ENCODE measurements at regions not wholly inside any gene's neighbourhood (a gene's known extent, or its start where the extent isn't known, plus 50 kb on each side); places are given as distances from the start of the nearest gene placed in this dataset.

DNA sequence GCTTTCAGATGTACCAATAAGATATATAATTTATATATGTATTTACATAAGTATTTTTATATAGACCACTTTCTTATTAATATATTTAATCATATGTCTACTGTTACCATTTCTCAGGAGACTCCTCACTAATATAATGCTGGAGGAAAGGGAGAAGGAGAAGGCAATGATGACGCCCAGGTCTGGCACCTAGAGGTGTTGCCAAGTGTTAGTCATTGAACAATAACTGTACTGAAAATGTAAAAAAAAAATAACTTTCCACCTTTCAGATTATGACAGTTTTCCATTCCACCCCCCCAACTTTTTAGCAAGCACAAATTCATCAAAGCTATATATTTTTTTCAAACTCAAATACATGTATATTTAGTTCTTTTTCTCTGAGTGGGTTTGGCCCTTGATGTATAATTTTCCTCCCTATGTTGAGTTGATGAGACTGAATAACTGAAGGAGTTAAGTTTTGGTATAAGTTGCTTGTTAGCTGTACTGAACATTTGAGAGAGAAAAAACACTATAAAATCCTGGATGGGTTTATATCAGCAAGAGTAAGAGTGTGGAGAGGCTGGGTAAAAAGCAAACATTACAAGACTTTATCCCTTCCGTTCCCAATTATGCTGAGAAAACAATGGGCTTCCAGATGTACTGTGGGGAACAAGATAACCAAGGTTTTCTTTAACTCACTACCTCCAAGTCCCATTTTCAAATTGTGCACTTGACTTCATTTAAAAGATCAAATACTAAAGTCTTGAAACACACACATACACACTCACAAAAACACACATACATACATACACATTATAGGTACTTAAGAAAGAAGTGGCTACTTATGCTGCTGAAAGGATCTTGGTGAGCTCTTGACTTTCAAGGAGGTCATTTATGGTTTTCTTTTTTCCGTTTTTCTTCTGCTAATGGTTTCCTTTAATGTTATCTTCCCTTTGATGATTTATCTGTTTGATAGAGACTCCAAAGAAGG, 142.8 kb upstream of the IFNE start:
- TF ChIP-seq RXRA (IDR thresholded peaks at IDR 0.05) (no peak), JUND (IDR thresholded peaks at IDR 0.05) (no peak), YY1 (IDR thresholded peaks at IDR 0.05) (no peak), TAF1 (conservative IDR thresholded peaks at IDR 0.05) (no peak), GABPA (IDR thresholded peaks at IDR 0.05 in 1 of 2, conservative IDR thresholded peaks at IDR 0.05 in 1 of 2) (no peak), RAD21 (IDR thresholded peaks at IDR 0.05) (no peak), HNF4A (conservative IDR thresholded peaks at IDR 0.05) (no peak), SP1 (IDR thresholded peaks at IDR 0.05) (no peak), FOXA1 (IDR thresholded peaks at IDR 0.05) (no peak)
- TF ChIP-seq, protein P1, sequence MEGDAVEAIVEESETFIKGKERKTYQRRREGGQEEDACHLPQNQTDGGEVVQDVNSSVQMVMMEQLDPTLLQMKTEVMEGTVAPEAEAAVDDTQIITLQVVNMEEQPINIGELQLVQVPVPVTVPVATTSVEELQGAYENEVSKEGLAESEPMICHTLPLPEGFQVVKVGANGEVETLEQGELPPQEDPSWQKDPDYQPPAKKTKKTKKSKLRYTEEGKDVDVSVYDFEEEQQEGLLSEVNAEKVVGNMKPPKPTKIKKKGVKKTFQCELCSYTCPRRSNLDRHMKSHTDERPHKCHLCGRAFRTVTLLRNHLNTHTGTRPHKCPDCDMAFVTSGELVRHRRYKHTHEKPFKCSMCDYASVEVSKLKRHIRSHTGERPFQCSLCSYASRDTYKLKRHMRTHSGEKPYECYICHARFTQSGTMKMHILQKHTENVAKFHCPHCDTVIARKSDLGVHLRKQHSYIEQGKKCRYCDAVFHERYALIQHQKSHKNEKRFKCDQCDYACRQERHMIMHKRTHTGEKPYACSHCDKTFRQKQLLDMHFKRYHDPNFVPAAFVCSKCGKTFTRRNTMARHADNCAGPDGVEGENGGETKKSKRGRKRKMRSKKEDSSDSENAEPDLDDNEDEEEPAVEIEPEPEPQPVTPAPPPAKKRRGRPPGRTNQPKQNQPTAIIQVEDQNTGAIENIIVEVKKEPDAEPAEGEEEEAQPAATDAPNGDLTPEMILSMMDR (IDR thresholded peaks at IDR 0.05; ENCODE audit: low read depth, low read length, missing input control) = no peak
- TF ChIP-seq, protein P2, sequence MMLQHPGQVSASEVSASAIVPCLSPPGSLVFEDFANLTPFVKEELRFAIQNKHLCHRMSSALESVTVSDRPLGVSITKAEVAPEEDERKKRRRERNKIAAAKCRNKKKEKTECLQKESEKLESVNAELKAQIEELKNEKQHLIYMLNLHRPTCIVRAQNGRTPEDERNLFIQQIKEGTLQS (IDR thresholded peaks at IDR 0.05) = no peak
- TF ChIP-seq, protein P3, sequence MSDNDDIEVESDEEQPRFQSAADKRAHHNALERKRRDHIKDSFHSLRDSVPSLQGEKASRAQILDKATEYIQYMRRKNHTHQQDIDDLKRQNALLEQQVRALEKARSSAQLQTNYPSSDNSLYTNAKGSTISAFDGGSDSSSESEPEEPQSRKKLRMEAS (IDR thresholded peaks at IDR 0.05) = no peak
- TF ChIP-seq, protein P4, sequence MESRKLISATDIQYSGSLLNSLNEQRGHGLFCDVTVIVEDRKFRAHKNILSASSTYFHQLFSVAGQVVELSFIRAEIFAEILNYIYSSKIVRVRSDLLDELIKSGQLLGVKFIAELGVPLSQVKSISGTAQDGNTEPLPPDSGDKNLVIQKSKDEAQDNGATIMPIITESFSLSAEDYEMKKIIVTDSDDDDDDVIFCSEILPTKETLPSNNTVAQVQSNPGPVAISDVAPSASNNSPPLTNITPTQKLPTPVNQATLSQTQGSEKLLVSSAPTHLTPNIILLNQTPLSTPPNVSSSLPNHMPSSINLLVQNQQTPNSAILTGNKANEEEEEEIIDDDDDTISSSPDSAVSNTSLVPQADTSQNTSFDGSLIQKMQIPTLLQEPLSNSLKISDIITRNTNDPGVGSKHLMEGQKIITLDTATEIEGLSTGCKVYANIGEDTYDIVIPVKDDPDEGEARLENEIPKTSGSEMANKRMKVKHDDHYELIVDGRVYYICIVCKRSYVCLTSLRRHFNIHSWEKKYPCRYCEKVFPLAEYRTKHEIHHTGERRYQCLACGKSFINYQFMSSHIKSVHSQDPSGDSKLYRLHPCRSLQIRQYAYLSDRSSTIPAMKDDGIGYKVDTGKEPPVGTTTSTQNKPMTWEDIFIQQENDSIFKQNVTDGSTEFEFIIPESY (IDR thresholded peaks at IDR 0.05) = no peak
- TF ChIP-seq, protein P5, sequence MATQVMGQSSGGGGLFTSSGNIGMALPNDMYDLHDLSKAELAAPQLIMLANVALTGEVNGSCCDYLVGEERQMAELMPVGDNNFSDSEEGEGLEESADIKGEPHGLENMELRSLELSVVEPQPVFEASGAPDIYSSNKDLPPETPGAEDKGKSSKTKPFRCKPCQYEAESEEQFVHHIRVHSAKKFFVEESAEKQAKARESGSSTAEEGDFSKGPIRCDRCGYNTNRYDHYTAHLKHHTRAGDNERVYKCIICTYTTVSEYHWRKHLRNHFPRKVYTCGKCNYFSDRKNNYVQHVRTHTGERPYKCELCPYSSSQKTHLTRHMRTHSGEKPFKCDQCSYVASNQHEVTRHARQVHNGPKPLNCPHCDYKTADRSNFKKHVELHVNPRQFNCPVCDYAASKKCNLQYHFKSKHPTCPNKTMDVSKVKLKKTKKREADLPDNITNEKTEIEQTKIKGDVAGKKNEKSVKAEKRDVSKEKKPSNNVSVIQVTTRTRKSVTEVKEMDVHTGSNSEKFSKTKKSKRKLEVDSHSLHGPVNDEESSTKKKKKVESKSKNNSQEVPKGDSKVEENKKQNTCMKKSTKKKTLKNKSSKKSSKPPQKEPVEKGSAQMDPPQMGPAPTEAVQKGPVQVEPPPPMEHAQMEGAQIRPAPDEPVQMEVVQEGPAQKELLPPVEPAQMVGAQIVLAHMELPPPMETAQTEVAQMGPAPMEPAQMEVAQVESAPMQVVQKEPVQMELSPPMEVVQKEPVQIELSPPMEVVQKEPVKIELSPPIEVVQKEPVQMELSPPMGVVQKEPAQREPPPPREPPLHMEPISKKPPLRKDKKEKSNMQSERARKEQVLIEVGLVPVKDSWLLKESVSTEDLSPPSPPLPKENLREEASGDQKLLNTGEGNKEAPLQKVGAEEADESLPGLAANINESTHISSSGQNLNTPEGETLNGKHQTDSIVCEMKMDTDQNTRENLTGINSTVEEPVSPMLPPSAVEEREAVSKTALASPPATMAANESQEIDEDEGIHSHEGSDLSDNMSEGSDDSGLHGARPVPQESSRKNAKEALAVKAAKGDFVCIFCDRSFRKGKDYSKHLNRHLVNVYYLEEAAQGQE (IDR thresholded peaks at IDR 0.05) = no peak

All from liver (tissue), 3 donors.